ENCODE measurements at regions not wholly inside any gene's neighbourhood (a gene's known extent, or its start where the extent isn't known, plus 50 kb on each side); places are given as distances from the start of the nearest gene placed in this dataset.

GRCh38 chr4:28760003-28760402 lies 1899.4 kb downstream of the STIM2 start:
- H3K9me3 ChIP-seq (ENCODE audit: insufficient read depth, low read depth, low read length) = no peaks in the 10 kb centered on the region
- no peak overlapping the region for H3K9ac ChIP-seq (ENCODE audit: low read length)
- no peak overlapping the region for H3K27ac Mint-ChIP-seq (ENCODE audit: unreplicated experiment)
- no peak overlapping the region for H3K4me2 ChIP-seq (ENCODE audit: low read length)
- DNase-seq (ENCODE audit: low read depth) = no peak
- H3K27me3 Mint-ChIP-seq (ENCODE audit: low read depth, unreplicated experiment) = no peaks in the 10 kb centered on the region
- H3K36me3 ChIP-seq (ENCODE audit: insufficient read depth, low read length) = no peaks in the 10 kb centered on the region
- TF ChIP-seq EZH2 (IDR thresholded peaks at IDR 0.05; ENCODE audit: insufficient read depth, low read length) = no peak
- TF ChIP-seq, protein P1, sequence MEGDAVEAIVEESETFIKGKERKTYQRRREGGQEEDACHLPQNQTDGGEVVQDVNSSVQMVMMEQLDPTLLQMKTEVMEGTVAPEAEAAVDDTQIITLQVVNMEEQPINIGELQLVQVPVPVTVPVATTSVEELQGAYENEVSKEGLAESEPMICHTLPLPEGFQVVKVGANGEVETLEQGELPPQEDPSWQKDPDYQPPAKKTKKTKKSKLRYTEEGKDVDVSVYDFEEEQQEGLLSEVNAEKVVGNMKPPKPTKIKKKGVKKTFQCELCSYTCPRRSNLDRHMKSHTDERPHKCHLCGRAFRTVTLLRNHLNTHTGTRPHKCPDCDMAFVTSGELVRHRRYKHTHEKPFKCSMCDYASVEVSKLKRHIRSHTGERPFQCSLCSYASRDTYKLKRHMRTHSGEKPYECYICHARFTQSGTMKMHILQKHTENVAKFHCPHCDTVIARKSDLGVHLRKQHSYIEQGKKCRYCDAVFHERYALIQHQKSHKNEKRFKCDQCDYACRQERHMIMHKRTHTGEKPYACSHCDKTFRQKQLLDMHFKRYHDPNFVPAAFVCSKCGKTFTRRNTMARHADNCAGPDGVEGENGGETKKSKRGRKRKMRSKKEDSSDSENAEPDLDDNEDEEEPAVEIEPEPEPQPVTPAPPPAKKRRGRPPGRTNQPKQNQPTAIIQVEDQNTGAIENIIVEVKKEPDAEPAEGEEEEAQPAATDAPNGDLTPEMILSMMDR (IDR thresholded peaks at IDR 0.05; ENCODE audit: insufficient read depth, low read depth, low read length) = no peak
- no peaks in the 10 kb centered on the region for H3K36me3 Mint-ChIP-seq (ENCODE audit: low read depth, unreplicated experiment)
- no peaks in the 10 kb centered on the region for H3K79me2 ChIP-seq (ENCODE audit: insufficient read depth, low read length)
- no peak for FAIRE-seq
- peaks cover 6% of the 10 kb centered on the region for H3K4me1 Mint-ChIP-seq (ENCODE audit: low read depth, unreplicated experiment)
- no peaks in the 10 kb centered on the region for H3K4me1 ChIP-seq (ENCODE audit: insufficient read depth, low read length)
- no peak overlapping the region for H3K4me3 ChIP-seq (ENCODE audit: insufficient read depth, low read depth, low read length)
- no peak overlapping the region for H3K4me3 Mint-ChIP-seq (ENCODE audit: unreplicated experiment)
- H3K9me3 Mint-ChIP-seq (ENCODE audit: unreplicated experiment) = no peaks in the 10 kb centered on the region
- no peaks in the 10 kb centered on the region for H4K20me1 ChIP-seq (ENCODE audit: insufficient read depth, low read length)
- no peak overlapping the region for H2AFZ ChIP-seq (ENCODE audit: low read depth, low read length)
- H3K27me3 ChIP-seq (ENCODE audit: insufficient read depth, low read length) = no peaks in the 10 kb centered on the region
- no peak overlapping the region for H3K27ac ChIP-seq (ENCODE audit: low read depth, low read length)

- Histone ChIP-seq H3K4me3 (ENCODE audit: insufficient read depth, low read depth, low read length) (no peak overlapping the region), H3K27ac (ENCODE audit: low read depth, low read length) (peak overlapping the region; percentile 47), H2AFZ (ENCODE audit: low read depth, low read length) (no peak overlapping the region), H3K4me1 (ENCODE audit: insufficient read depth, low read length) (peaks cover 8% of the 10 kb centered on the region), H3K9ac (ENCODE audit: low read length) (peak overlapping the region; percentile 17), H3K9me3 (ENCODE audit: insufficient read depth, low read depth, low read length) (no peaks in the 10 kb centered on the region), H4K20me1 (ENCODE audit: insufficient read depth, low read length) (no peaks in the 10 kb centered on the region), H3K79me2 (ENCODE audit: insufficient read depth, low read length) (no peaks in the 10 kb centered on the region), H3K36me3 (ENCODE audit: insufficient read depth, low read length) (no peaks in the 10 kb centered on the region), H3K4me2 (ENCODE audit: low read length) (peak overlapping the region; percentile 55), H3K27me3 (ENCODE audit: insufficient read depth, low read length) (no peaks in the 10 kb centered on the region)
- no peaks in the 10 kb centered on the region for H3K27me3 Mint-ChIP-seq (ENCODE audit: low read depth, unreplicated experiment)
- peaks cover 4% of the 10 kb centered on the region for H3K4me1 Mint-ChIP-seq (ENCODE audit: low read depth, unreplicated experiment)
- peak overlapping the region; percentile 43 for H3K27ac Mint-ChIP-seq (ENCODE audit: unreplicated experiment)
- no peaks in the 10 kb centered on the region for H3K9me3 Mint-ChIP-seq (ENCODE audit: unreplicated experiment)
- no peak for FAIRE-seq
- H3K4me3 Mint-ChIP-seq (ENCODE audit: unreplicated experiment) = no peak overlapping the region
- TF ChIP-seq, protein P1 (IDR thresholded peaks at IDR 0.05; ENCODE audit: insufficient read depth, low read depth, low read length) = no peak
- TF ChIP-seq EZH2 (IDR thresholded peaks at IDR 0.05; ENCODE audit: insufficient read depth, low read length) = no peak
- no peaks in the 10 kb centered on the region for H3K36me3 Mint-ChIP-seq (ENCODE audit: low read depth, unreplicated experiment)
- DNase-seq (ENCODE audit: low read depth) = peak; percentile 75
Observed at GRCh38 chr4:28772066-28772465, 1911.4 kb downstream of the STIM2 start.

DNA sequence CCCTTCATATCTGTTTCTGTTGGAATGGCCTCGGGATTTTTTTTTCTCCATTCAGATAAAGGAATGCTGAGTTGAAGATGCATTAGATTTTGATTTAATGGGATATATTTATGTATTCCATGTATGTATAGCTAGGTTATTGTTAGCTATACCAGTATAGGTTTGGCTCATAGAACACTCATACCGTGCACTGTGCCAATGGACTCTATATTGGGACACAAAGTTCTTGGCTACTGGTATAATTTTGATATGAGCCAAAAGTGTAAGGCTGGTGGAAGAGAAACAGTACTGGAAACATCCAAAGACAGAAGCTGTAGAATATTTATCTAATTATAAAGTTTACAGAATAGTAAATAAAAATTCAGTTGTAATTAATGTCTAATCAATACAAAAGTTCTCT lies 1912.1 kb downstream of the STIM2 start:
- Mint-ChIP-seq H3K27me3 (ENCODE audit: low read depth, unreplicated experiment) (no peaks in the 10 kb centered on the region), H3K9me3 (ENCODE audit: unreplicated experiment) (no peaks in the 10 kb centered on the region), H3K27ac (ENCODE audit: unreplicated experiment) (no peak overlapping the region), H3K36me3 (ENCODE audit: low read depth, unreplicated experiment) (no peaks in the 10 kb centered on the region), H3K4me1 (ENCODE audit: low read depth, unreplicated experiment) (peaks cover 4% of the 10 kb centered on the region), H3K4me3 (ENCODE audit: unreplicated experiment) (no peak overlapping the region)
- H3K4me3 ChIP-seq (ENCODE audit: insufficient read depth, low read depth, low read length) = no peak overlapping the region
- H3K79me2 ChIP-seq (ENCODE audit: insufficient read depth, low read length) = no peaks in the 10 kb centered on the region
- FAIRE-seq (no peak), DNase-seq (ENCODE audit: low read depth) (no peak)
- TF ChIP-seq EZH2 (IDR thresholded peaks at IDR 0.05; ENCODE audit: insufficient read depth, low read length) = no peak
- TF ChIP-seq, protein P1 (IDR thresholded peaks at IDR 0.05; ENCODE audit: insufficient read depth, low read depth, low read length) = no peak
- peaks cover 8% of the 10 kb centered on the region for H3K4me1 ChIP-seq (ENCODE audit: insufficient read depth, low read length)
- H3K9me3 ChIP-seq (ENCODE audit: insufficient read depth, low read depth, low read length) = no peaks in the 10 kb centered on the region
- H3K36me3 ChIP-seq (ENCODE audit: insufficient read depth, low read length) = no peaks in the 10 kb centered on the region
- no peaks in the 10 kb centered on the region for H3K27me3 ChIP-seq (ENCODE audit: insufficient read depth, low read length)
- no peak overlapping the region for H3K4me2 ChIP-seq (ENCODE audit: low read length)
- H3K9ac ChIP-seq (ENCODE audit: low read length) = no peak overlapping the region
- H4K20me1 ChIP-seq (ENCODE audit: insufficient read depth, low read length) = no peaks in the 10 kb centered on the region
- no peak overlapping the region for H3K27ac ChIP-seq (ENCODE audit: low read depth, low read length)
- no peak overlapping the region for H2AFZ ChIP-seq (ENCODE audit: low read depth, low read length)

Measured in astrocyte (in vitro differentiated cells and primary cell).